Left lung (tissue), 4 donors: ENCODE measurements at regions not wholly inside any gene's neighbourhood (a gene's known extent, or its start where the extent isn't known, plus 50 kb on each side); places are given as distances from the start of the nearest gene placed in this dataset.

ENCODE experiments used
- ATAC-seq: fragments of 200-7000 bp; cut with Tn5 transposase; one replicate; pipeline ENCODE4 v1.9.1; 2020; ENCODE audit warnings: moderate library complexity
- DNase-seq, 4 donors: peaks; one replicate each; pipeline ENCODE4 v3.0.0-alpha.2; 2013 to 2020
- H3K27ac ChIP-seq, 2 donors: fragments of 200-600 bp; sonication (generic) in 1 of 2; one replicate each; pipeline versions ENCODE4 v1.5.0 to v1.8.0; 2020 to 2021
- H3K27me3 ChIP-seq, 2 donors: fragments of 200-600 bp; sonication (generic) in 1 of 2; one replicate each; pipeline versions ENCODE4 v1.5.0 to v1.8.0; 2020 to 2021
- H3K36me3 ChIP-seq, 2 donors: fragments of 200-600 bp; sonication (generic) in 1 of 2; one replicate each; pipeline versions ENCODE4 v1.5.0 to v1.8.0; 2020 to 2021
- H3K4me1 ChIP-seq, 2 donors: fragments of 200-600 bp; one replicate each; pipeline ENCODE4 v1.8.0; 2021
- H3K4me3 ChIP-seq, 2 donors: fragments of 200-600 bp; sonication (generic) in 1 of 2; one replicate each; pipeline versions ENCODE4 v1.5.0 to v1.8.0; 2020 to 2021; ENCODE audit warnings: mild to moderate bottlenecking in 1 of 2
- H3K9me3 ChIP-seq, 2 donors: fragments of 200-600 bp; sonication (generic) in 1 of 2; one replicate each; pipeline versions ENCODE4 v1.5.0 to v1.8.0; 2020 to 2021
- CTCF ChIP-seq, 2 donors: fragments of 200-600 bp; sonication (generic) in 1 of 2; IDR thresholded peaks; one replicate each; pipeline versions ENCODE4 v1.5.0 to v1.8.0; 2021; ENCODE audit warnings: antibody characterized with exemption in 2 of 2
- intact Hi-C, 2 donors: fragments of 100-400 bp; cut with DNase I; formaldehyde crosslinking; loops; one replicate each; pipeline versions ENCODE4 v1.11.2 to v1.14.2; 2022
- donor health status: DM: no; HTN: yes; CAD: no.
- donor health status: DM: no; HTN: no; CAD: no.

GRCh38 chr3:90031121-90031520 lies 923.7 kb downstream of the EPHA3 start:
- intact Hi-C loops: no loop called here
- ATAC-seq (no peak), DNase-seq (no peak)
- peaks cover 0 to 6% of the 10 kb centered on the region in 2 donors for H3K9me3 ChIP-seq
- no peaks in the 10 kb centered on the region for H3K4me1 ChIP-seq
- no peaks in the 10 kb centered on the region for H3K36me3 ChIP-seq
- TF ChIP-seq CTCF (IDR thresholded peaks at IDR 0.05): no peak
- no peak overlapping the region for H3K4me3 ChIP-seq
- H3K27me3 ChIP-seq: no peaks in the 10 kb centered on the region
- H3K27ac ChIP-seq: no peak overlapping the region

- no peak for ATAC-seq
Observed at GRCh38 chr3:90032980-90033641, 925.7 kb downstream of the EPHA3 start.

GRCh38 chr3:90034038-90034437 lies 926.6 kb downstream of the EPHA3 start:
- H3K9me3 ChIP-seq: peaks cover 0 to 3% of the 10 kb centered on the region in 2 donors

More at GRCh38 chr3:90032980-90033641, 925.7 kb downstream of the EPHA3 start:
- no peak for TF ChIP-seq CTCF (IDR thresholded peaks at IDR 0.05)
- Histone ChIP-seq H3K9me3 (peaks cover 0 to 6% of the 10 kb centered on the region in 2 donors), H3K4me3 (no peak overlapping the region), H3K27ac (no peak overlapping the region), H3K4me1 (no peaks in the 10 kb centered on the region), H3K27me3 (no peaks in the 10 kb centered on the region), H3K36me3 (no peaks in the 10 kb centered on the region)
- intact Hi-C loops: no loop called here
- DNase-seq: no peak

GRCh38 chr3:90035643-90036042 lies 928.2 kb downstream of the EPHA3 start:
- Histone ChIP-seq H3K27me3 (no peaks in the 10 kb centered on the region), H3K4me3 (no peak overlapping the region), H3K9me3 (no peaks in the 10 kb centered on the region), H3K27ac (no peak overlapping the region), H3K36me3 (no peaks in the 10 kb centered on the region), H3K4me1 (no peaks in the 10 kb centered on the region)
- ATAC-seq (no peak), DNase-seq (no peak)
- no peak for TF ChIP-seq CTCF (IDR thresholded peaks at IDR 0.05)
- intact Hi-C loops: no loop called here

More at GRCh38 chr3:90034038-90034437, 926.6 kb downstream of the EPHA3 start:
- Histone ChIP-seq H3K27me3 (no peaks in the 10 kb centered on the region), H3K4me1 (no peaks in the 10 kb centered on the region), H3K36me3 (no peaks in the 10 kb centered on the region), H3K4me3 (no peak overlapping the region), H3K27ac (no peak overlapping the region)
- ATAC-seq (no peak), DNase-seq (no peak)
- intact Hi-C loops: no loop called here
- no peak for TF ChIP-seq CTCF (IDR thresholded peaks at IDR 0.05)

GRCh38 chr3:90036939-90037469 lies 929.6 kb downstream of the EPHA3 start:
- ATAC-seq (no peak), DNase-seq (no peak)
- Histone ChIP-seq H3K4me3 (no peak overlapping the region), H3K27me3 (no peaks in the 10 kb centered on the region), H3K4me1 (no peaks in the 10 kb centered on the region), H3K9me3 (no peaks in the 10 kb centered on the region), H3K36me3 (no peaks in the 10 kb centered on the region), H3K27ac (no peak overlapping the region)
- intact Hi-C loops: no loop called here
- no peak for TF ChIP-seq CTCF (IDR thresholded peaks at IDR 0.05)
